GM18511 (cell line): ENCODE measurements at regions not wholly inside any gene's neighbourhood (a gene's known extent, or its start where the extent isn't known, plus 50 kb on each side); places are given as distances from the start of the nearest gene placed in this dataset.

ENCODE experiments used
- ATAC-seq: cut with Tn5 transposase; IDR thresholded peaks from one replicate; pipeline ENCODE4 v1.9.1; 2021; ENCODE audit warnings: mild to moderate bottlenecking, moderate library complexity; ENCODE audit not compliant: unreplicated experiment

DNA sequence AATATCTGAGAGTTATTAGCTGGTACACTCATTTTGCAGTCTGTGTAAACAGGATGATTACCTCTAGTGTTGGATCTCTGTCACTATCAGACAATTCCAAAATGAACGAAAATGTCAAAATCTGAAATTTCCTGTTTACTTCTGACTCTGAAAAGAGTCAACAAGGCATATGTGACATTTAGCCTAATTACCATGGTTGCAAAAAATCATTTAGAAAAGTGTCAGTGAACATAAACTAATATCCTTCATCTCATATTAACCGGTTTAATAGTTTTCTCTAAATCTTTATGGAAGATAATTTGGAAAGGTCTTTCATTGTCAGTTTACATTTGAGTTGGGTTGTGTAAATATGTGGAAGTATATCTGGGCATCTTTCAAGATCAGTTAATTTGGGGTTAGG, 431.8 kb upstream of the HSF2 start:
- ATAC-seq: no peak

GRCh38 chr6:121971931-121972335, 427.5 kb upstream of the HSF2 start:
- no peak for ATAC-seq

DNA sequence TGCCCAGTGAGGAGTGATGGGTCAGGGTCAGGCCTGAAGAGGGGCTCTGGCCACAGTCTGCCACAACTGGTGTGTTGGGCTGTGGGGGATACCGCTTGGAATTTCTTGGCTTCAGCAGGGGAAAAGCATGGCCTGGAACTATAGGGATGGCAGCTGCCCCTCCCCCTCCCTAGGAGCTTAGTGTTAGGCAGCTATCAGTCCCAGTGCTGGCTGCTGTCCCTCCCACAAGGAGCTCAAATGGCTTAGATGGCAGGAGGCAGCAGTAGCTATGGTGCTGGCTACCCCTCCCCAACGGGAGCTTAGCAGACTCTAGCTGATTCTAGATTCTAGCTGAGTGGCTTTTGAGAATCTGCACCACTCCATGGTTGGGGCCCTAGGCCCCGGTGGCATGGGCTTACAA, 414.5 kb upstream of the HSF2 start:
- no peak for ATAC-seq

- ATAC-seq: no peak
Observed at GRCh38 chr6:121993362-121993761, 406.1 kb upstream of the HSF2 start.

- ATAC-seq: no peak
Observed at GRCh38 chr6:121994919-121995318, 404.5 kb upstream of the HSF2 start.

GRCh38 chr6:121998631-121999030, 400.8 kb upstream of the HSF2 start:
- ATAC-seq: no peak

GRCh38 chr6:121999456-122000065, 399.9 kb upstream of the HSF2 start:
- no peak for ATAC-seq

DNA sequence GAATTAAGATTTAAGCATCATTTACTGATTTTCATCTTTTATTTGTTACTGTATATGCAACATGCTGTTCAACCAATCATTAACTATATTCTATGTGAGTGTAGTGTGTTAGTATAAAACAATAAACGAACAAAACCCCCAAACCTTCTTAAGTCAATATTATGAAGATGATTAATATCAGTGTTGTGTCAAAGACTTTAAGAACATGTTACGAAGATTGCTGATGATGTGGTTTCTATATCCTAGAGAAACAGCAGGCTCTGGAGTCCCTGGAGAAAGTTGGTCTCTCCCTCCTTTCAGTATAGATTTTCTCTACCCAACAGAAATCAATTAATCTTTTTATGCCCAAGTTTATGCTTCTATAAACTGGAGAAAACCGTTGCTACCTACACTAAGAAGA, 393.8 kb upstream of the HSF2 start:
- ATAC-seq: no peak

- no peak for ATAC-seq
Observed at GRCh38 chr6:122007339-122007738, 392.1 kb upstream of the HSF2 start.

DNA sequence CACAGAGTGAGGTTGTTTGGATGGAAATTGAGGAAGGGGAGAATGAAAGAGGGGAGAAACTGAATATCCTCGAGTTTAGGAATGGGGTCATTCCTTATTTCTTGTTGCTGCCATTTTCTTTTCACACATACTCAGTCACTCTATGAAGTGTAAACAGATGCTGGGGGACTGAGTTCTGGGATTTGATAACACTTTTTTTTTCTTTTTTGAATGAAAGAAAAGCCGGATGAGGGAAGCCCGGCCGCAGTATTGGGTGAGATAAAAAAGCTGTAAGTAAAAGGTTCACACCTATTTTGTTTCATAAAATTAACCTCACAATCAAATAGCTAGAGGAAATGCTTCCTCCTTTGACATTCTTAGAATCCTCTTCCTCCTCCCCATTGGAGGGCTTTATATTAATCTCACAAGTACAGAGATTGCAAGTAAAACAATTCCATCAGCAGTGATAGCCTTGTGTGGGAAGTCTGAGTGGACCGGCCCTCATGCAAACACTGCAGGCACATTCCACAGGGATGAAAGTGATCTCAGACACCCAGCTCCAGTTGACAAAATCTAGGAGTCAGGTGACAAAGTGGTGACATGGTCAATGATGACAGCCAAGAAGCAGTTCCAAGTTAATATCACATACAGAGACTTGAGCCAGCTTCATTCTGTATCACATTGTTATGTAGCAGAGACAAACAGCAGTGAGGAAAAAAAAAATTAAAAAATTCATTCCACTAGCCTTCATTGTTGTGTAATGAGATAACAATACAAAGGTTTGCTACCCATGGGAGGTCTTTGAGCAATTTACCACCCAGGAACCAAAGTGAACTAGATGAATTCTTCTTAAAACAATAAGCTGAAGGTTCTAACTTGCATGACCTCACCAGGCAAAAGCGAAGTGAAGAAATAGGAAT, 391.1 kb upstream of the HSF2 start:
- no peak for ATAC-seq

GRCh38 chr6:122009000-122009350, 390.5 kb upstream of the HSF2 start:
- no peak for ATAC-seq

- no peak for ATAC-seq
Observed at GRCh38 chr6:122012578-122012977, 386.9 kb upstream of the HSF2 start.

DNA sequence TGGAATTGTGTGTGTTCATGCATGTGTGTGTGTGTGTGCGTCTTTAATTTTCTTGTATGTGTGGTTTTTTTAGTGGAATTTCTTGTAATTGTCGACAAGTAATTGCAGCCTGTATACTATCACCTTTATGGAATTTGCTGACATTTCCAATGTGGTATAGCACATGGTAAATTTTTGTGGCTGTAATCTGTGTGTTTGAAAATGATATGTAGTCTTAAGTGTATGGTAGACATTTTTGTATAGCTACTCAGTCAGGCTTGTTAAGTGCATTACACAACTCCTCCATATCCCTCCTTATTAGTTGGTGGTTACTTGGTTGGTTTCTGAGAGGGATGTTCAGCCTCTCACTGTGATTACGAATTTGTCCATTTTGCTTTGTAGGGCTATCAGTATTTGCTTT, 384.5 kb upstream of the HSF2 start:
- no peak for ATAC-seq

GRCh38 chr6:122020588-122021264, 378.7 kb upstream of the HSF2 start:
- peak; percentile 97 for ATAC-seq

GRCh38 chr6:122025104-122025503, 374.3 kb upstream of the HSF2 start:
- no peak for ATAC-seq

GRCh38 chr6:122026582-122027369, 372.7 kb upstream of the HSF2 start:
- ATAC-seq: no peak

GRCh38 chr6:122028933-122029522, 370.4 kb upstream of the HSF2 start:
- no peak for ATAC-seq

DNA sequence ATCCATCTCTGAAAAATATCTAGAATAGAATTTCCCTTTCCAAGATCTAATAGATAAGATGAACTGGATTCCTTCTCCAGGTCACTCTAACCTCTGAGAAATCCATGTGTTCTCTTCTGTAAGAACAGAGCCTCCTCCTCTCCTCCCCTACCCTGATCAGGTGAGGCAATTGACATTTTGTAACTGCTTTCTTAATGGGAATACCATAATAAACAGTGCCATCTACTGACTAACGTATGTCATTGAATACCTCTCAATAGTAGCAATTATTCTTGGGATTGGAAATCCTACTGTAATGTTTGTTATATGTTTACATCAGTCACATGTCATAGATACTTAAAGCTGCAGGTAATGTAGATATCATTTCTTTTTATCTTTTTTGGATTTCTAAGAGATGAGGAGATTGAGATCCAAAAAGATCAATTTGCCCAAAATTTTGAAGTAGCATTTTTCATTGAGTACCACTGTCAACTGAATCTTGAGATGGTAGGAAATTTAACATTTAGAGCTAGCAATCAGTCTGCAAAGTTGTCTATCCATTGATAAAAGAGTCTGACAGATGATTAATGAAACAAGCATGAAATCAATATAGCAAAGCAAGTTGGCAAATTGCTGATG, 365.8 kb upstream of the HSF2 start:
- ATAC-seq: peak; percentile 96

DNA sequence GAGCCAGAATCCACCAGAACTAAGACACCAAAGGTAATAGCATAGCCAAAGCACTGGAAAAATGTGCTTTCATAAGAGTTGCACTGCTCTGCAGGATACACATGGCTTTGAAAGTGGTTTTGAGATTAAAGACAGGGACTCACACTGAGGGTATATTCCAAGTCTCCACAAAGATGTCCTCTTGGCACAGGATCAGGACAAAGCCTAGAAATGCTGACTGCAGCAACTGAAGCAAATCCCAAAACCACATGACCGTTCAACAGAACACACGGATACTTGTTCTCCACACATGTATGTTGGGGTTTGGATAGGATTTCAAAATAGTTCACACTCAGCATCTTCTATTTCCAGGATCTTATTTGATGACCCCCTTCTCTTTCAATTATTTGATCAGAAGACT, 364.3 kb upstream of the HSF2 start:
- no peak for ATAC-seq

GRCh38 chr6:122040261-122040660, 359.2 kb upstream of the HSF2 start:
- no peak for ATAC-seq
